GM19324 (cell line): ENCODE measurements at regions not wholly inside any gene's neighbourhood (a gene's known extent, or its start where the extent isn't known, plus 50 kb on each side); places are given as distances from the start of the nearest gene placed in this dataset.
A peak's percentile ranks its signal among the peaks of the same experiment; 100 is the strongest.
"Not testable (repeated sequence)": the region's sequence is repeated elsewhere in the genome, so short reads cannot be mapped to it uniquely, and the experiment has no call there.

Experiments used
- ATAC-seq: cut with Tn5 transposase; IDR thresholded peaks from one replicate; pipeline ENCODE4 v1.9.1; 2021; ENCODE audit warnings: mild to moderate bottlenecking, moderate library complexity; ENCODE audit not compliant: unreplicated experiment, low FRiP score

GRCh38 chr6:74534465-74535211, 671.2 kb downstream of the COL12A1 start:
- no peak for ATAC-seq

DNA sequence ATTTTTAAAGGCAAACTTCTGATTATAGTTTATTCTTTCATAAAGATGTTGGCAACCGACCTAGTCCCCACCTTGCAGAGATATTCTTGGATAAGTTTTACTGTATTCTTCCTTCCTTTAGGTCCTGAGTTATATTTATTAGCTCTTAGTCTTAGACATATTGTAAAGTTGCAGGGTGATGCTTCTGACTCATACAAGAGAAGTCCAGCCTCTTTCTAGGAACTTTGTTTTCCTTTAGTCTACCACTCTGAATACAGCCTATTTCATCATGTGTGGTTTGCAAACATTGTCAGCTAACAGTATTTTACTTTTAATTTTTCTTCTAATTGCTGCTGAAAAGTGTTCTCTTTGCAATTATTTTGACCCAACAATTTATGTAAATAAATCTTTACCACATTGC, 686.7 kb downstream of the COL12A1 start:
- no peak for ATAC-seq

DNA sequence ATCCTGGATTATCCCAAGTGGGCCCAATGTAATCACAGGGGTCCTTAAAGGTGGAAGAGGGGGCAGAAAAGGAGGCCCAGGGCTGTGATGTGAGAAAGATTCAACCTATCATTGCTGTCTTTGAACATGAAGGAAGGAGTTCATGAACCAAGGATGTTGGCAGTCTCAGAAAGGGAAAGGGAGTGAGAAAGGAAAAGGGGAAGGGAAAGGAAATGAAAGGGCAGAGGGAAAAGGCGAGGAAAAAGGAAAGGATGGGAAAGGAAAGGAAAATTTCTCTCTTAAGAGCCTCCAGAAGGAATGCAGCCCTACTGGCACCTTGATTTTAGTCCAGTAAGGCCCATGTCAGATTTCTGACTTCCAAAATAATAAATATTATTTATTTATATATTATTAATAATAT, 687.8 kb downstream of the COL12A1 start:
- ATAC-seq, result no peak

GRCh38 chr6:74510878-74511277, 695.0 kb downstream of the COL12A1 start:
- ATAC-seq, result no peak

GRCh38 chr6:74507649-74508048, 698.2 kb downstream of the COL12A1 start:
- no peak for ATAC-seq

DNA sequence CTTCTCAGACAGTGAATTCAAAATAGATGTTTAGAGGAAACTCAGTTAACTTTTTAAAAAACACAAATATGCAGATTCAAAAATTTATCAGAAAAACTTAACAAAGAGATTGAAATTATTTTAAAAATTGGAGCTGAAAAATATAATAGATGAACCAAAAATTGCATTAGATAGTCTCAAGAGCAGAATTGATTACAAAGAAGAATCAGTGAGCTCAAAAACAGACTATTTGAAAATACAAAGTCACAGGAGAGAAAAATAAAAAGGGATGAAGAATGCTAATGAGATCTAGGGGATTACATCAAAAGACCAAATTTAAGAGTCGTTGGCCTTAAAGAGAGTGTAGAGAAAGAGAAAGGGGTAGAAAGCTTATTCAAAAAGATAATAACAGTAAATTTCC, 700.5 kb downstream of the COL12A1 start:
- ATAC-seq, result no peak

DNA sequence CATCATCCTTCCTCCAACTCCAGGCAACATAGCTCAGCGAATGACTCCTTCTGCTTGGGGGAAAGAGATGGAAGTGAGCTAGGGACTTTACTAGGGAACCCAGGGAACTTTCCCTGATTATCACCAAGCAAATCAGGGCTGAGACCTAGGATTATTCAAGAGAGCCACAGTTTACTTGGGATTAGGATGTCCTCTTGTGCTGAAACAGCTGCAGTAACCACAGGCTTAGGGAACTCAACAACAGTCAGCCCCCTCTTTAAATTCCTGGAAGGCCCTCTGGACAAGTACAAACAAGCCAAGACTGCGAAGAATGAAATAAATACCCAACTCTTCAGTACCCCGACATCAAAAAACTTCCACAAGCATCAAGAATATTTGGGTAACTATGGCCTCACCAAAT, 700.9 kb downstream of the COL12A1 start:
- ATAC-seq, result no peak

DNA sequence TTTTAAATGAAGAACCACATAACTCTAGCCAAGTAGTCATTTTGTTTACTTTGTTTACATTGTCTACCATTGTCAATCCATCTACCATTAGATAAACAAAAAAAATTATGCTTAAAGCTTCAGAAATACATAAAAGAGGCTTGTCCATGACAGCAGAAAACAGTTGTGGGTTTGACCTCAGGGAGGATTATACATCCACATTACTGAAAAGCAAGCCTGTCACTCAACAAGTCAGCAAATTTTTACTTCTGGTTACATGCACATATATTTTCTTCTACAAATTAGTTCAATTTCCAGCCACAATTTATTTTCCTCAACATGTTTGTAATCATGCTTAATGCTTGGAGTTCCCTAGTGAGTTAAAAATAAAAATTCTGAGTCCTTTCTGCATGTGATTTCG, 713.3 kb downstream of the COL12A1 start:
- ATAC-seq, result no peak

DNA sequence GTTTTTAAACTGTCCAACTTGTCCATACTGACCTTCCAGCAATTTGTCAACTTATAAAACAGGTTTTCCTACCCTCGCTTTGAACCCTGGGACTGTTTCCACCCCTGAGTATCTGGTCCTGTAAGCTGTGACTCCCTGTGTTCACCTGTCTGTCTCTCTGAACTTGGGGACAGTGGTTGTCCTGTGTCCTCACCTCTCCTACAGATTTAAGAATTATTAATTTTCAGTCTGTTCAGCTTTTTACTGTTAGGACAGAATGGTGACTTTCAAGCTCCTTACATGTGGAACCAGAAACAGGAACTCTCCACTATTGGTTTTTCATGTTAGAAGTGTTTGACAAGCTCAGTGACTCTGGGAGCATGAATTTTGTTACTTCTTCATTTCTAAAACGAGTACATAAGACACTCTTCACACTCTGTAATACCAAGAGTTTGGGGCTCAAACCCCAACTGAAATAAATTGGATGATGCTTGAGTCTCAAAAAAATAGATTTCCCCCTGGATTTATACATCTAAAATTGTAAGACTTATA, 713.9 kb downstream of the COL12A1 start:
- peak; percentile 73 for ATAC-seq

DNA sequence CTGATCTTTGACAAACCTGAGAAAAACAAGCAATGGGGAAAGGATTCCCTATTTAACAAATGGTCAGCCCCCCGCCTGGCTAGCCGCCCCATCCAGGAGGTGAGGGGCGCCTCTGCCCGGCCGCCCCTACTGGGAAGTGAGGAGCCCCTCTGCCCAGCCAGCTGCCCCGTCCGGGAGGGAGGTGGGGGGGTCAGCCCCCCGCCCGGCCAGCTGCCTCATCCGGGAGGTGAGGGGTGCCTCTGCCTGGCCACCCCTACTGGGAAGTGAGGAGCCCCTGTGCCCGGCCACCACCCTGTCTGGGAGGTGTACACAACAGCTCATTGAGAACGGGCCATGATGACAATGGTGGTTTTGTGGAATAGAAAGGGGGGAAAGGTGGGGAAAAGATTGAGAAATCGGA, 717.1 kb downstream of the COL12A1 start:
- ATAC-seq, result not testable (repeated sequence)

DNA sequence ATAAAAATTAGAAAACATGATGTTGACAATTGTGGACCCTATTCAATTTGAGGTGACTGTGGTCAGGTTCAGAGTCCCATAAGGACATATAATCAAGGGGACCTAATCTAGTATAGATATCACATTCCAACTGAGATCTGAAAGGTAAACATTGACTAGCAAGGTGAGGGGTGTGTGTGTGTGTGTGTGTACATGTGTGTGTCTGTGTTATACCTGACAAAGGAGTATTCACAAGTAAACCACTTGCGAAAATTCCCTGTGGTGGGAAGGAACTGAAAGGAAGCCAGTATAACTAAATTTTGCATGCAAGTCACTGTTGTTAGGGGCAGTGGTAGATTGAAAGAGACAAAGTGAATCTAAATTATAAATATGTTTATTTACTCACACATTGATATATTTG, 723.7 kb downstream of the COL12A1 start:
- no peak for ATAC-seq

DNA sequence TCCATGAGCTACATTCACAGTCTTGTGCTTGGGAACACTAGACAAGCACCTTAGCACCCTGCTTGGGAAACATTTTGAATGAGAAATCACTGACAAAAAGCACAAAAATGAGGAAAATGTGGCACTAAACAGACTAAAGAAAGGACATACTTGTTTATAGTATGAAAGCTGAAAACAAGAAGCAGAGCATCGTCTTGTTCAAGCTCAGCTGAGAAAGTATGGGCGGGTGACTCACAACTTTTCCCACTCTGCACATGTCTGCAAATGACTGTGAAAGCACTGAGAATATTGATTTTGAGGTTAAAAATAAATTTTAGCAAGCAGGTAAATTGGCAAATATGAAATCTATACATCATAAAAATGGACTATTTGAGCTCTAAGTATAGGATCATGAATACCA, 725.3 kb downstream of the COL12A1 start:
- ATAC-seq, result no peak

DNA sequence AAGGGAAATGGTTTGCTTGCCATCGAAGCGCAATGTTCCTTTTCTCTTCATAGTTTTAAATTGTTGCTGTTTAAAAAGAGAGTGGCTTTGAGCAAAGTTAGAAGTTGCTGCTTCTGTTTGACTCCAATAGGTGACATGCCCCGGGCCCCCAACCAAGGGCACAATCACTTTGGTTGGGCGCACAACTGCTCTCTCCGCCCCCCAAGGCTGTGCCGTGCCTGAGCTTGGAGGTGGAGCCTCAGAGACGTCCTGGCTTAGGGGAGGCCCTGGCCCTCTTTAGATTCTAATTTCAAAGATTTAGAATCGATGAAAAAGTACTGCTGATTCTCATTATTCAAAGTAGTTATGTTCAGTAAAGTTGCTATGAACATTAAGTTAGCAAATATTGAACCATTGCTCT, 725.9 kb downstream of the COL12A1 start:
- no peak for ATAC-seq

GRCh38 chr6:74479420-74479819, 726.4 kb downstream of the COL12A1 start:
- no peak for ATAC-seq

DNA sequence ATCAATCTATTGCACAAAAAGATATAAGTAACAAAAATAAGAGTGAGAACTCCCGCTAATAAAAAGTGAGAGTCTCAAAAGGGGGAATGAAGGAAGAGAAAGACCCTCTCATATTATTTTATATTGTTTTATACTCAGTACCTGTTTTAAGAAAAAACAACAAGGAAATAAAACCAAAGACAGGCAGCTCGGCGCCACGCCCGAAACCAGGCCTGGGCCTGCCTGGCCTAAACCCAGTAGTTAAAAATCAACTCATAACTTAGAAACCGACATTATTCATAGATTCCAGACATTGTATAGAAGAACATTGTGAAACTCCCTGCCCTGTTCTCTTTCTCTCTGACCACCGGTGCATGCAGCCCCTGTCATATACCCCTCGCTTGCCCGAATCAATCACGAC, 731.8 kb downstream of the COL12A1 start:
- ATAC-seq, result not testable (repeated sequence)

DNA sequence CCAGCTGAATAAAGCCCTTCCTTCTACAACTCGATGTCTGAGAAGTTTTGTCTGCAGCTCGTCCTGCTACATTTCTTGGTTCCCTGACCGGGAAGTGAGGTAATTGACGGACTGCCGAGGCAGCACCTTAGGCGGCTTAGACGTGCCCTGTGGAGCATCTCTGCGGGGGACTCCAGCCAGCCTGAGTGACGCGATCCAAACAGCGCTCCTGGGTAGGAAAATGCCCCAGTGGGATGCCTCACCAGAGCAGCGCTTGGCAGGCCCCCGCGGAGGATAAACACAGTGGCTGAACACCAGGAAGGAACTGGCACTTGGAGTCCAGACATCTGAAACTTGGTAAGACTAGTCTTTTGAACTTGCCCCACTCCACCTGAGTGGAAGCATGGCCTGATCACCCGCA, 737.3 kb downstream of the COL12A1 start:
- ATAC-seq, result not testable (repeated sequence)

GRCh38 chr6:74467533-74468215, 738.2 kb downstream of the COL12A1 start:
- ATAC-seq, result no peak

GRCh38 chr6:74466572-74466971, 739.3 kb downstream of the COL12A1 start:
- ATAC-seq, result no peak

DNA sequence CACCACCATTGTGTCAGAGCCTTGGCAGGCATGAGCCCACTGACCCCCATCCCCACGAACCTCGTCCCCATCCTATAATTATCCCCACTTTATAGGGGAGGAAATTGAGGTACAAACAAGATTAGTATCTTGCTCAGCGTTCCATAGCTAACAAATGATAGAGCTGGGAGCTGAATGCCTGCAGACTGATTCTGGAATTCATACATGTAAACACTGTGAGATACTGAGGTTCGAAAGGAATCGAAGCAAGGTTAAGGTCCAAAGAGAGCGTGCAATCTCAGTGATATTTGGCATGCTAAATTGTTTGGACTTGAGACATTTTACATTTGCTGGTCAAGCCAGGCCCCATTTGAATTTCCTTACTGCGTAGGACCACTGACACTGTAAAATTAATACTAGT, 746.6 kb downstream of the COL12A1 start:
- no peak for ATAC-seq

DNA sequence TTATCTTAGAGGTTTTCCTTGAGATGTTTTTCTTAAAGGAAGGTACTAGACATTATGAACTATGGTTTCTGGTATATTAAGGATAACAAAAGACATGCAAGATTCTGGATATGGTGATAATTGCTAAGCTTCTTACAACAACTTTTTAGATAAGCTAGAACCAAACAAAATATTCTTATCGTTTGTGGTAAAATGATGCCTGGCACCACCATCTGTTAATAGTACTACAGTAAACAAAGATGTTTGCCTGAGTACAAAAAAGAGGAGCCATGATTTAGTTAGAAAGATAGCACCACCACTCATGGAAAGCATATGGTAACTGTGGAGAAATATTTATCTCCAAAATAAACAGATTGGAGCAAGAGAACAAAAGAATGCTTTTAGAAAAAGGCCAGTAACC, 747.3 kb downstream of the COL12A1 start:
- ATAC-seq, result no peak

GRCh38 chr6:74455786-74456185, 750.1 kb downstream of the COL12A1 start:
- ATAC-seq, result no peak

DNA sequence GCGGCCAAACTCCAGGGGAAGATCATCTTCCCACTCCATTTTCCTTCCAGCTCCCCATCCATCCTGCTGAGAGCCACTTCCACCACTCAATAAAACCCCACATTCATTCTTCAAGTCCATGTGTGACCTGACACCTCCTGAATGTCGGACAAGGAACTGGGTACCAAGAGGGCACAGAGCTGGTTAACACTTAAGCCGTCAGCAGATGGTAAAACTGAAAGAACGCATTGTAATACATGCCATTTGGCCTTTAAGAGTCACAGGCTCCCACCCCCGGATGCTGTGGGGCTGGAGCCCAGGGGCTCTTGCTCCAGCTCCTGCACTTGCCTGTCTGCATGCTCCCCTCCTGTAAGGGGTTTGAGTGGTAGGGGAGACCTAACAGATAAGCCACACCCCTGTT, 753.9 kb downstream of the COL12A1 start:
- no peak for ATAC-seq
